NT2/D1 (cell line): ENCODE measurements at regions not wholly inside any gene's neighbourhood (a gene's known extent, or its start where the extent isn't known, plus 50 kb on each side); places are given as distances from the start of the nearest gene placed in this dataset.

Source experiments
- DNase-seq: peaks from one replicate; pipeline ENCODE4 v3.0.0-alpha.2; 2011; ENCODE audit warnings: low read depth, low spot score
- H3K27me3 ChIP-seq: 2 replicates; pipeline ENCODE4 v1.6.0; 2011; ENCODE audit warnings: mild to moderate bottlenecking; ENCODE audit not compliant: insufficient read length, insufficient read depth
- H3K36me3 ChIP-seq: 2 replicates; pipeline ENCODE4 v1.6.1; 2011; ENCODE audit warnings: mild to moderate bottlenecking, low read length, mixed read lengths; ENCODE audit not compliant: insufficient read depth, insufficient read length
- H3K4me1 ChIP-seq: 2 replicates; pipeline ENCODE4 v1.5.1; 2011; ENCODE audit not compliant: insufficient read depth, insufficient read length
- H3K4me3 ChIP-seq: 2 replicates; pipeline ENCODE4 v1.5.1; 2011; ENCODE audit warnings: low read depth; ENCODE audit not compliant: insufficient read length
- H3K9ac ChIP-seq: 2 replicates; pipeline ENCODE4 v1.6.0; 2011; ENCODE audit warnings: low read depth; ENCODE audit not compliant: insufficient read length
- H3K9me3 ChIP-seq: 2 replicates; pipeline ENCODE4 v1.5.1; 2011; ENCODE audit warnings: mild to moderate bottlenecking, low read length; ENCODE audit not compliant: insufficient read depth
- SUZ12 ChIP-seq: IDR thresholded peaks from 2 replicates; pipeline ENCODE4 v1.6.1; 2011; ENCODE audit not compliant: insufficient read length, insufficient read depth; ENCODE audit errors: extremely low read depth
- YY1 ChIP-seq: IDR thresholded peaks from 2 replicates; pipeline ENCODE4 v1.6.1; 2011; ENCODE audit not compliant: insufficient read length, insufficient read depth
- ZNF274 ChIP-seq: IDR thresholded peaks from 2 replicates; pipeline ENCODE4 v1.6.1; 2011; ENCODE audit warnings: mild to moderate bottlenecking, low read depth, low read length

DNA sequence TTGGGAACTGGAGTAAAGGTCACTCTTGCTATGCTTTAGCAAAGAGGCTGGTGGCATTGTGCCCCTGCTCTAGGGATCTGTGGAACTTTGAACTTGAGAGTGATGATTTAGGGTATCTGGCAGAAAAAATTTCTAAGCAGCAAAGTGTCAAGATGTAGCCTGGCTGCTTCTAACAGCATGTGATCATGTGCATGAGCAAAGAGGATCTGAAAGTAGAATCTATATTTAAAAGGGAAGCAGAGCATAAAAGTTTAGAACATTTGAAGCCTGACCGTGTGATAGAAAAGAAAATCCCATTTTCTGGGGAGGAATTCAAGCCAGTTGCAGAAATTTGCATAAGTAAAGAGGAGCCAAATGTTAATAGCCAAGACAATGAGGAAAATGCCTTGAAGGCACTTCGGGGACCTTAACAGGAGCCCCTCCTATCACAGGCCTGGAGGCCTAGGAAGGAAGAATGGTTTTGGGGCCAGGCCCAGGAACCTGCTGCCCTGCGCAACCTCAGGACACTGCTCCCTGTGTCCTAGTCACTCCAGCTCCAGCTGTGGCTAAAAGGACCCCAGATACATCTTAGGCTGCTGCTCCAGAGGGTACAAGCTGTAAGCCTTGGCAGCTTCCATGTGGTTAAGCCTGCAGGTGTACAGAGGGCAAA, 212.2 kb upstream of the LINGO1 start:
- Histone ChIP-seq H3K9me3 (peaks cover 52% of the 10 kb centered on the region), H3K36me3 (no peaks in the 10 kb centered on the region), H3K9ac (no peak overlapping the region), H3K27me3 (no peaks in the 10 kb centered on the region), H3K4me1 (peaks cover 12% of the 10 kb centered on the region), H3K4me3 (no peak overlapping the region)
- no peak for TF ChIP-seq ZNF274
- TF ChIP-seq YY1: no peak
- no peak for TF ChIP-seq SUZ12
- DNase-seq: peak; percentile 52

DNA sequence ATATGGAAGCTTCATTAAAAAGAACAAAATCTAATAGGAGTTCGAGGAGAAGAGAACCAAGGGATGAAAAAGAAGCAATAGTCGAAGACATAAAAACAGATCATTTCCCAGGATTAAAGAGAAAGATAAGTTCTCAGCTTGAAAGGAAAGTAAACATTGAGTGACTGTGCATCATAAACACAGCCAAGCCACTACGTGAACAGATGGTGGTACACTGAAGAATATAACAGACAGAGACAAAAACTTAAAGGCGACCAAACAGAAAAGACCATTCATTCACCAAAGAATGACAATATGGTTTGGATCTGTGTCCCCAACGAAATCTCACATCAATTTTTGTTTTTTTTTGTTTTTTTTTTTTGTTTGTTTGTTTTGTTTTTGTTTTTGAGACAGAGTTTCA, 210.8 kb upstream of the LINGO1 start:
- no peak overlapping the region for H3K9ac ChIP-seq
- H3K4me3 ChIP-seq: no peak overlapping the region
- no peaks in the 10 kb centered on the region for H3K36me3 ChIP-seq
- TF ChIP-seq ZNF274: no peak
- TF ChIP-seq SUZ12: no peak
- no peak for TF ChIP-seq YY1
- no peak for DNase-seq
- H3K27me3 ChIP-seq: no peaks in the 10 kb centered on the region
- H3K4me1 ChIP-seq: peaks cover 14% of the 10 kb centered on the region
- peaks cover 42% of the 10 kb centered on the region for H3K9me3 ChIP-seq

DNA sequence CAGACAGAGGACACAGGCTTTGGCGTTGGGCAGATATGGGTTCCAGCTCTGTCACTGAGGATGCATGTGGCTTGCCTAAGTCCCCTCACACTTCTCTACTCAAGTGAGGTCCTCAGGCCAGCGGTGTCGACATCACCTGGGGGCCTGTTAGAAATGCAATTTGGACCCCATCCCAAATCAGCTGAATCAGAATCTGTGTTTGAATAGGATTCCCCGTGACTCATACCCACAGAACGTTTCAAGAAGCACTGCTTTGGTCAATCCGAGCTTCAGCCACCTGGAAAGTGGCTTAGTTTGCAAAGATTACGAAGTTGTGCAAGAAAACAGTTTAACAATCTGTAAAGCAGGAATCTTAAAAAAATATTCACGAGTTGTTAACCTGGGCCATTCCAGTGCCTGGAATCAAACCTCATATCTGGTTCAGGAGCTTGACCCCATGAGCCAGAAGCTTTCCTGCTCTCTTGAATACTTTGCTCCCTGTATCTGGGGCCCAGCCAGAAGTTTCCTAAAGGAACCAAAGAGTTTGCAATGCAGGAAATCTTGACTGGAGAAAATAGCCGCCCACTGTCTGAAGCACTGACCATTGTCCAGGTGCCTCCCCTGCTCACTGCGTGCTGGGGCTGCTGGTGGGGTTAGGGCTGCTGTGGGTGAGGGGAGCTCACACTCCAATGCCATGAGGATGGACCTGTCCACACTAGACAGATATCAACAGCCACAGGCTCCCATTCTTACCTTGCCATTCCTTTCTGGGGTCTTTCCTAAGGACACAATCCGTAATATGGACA, 208.5 kb upstream of the LINGO1 start:
- Histone ChIP-seq H3K9ac (peak overlapping the region; percentile 34), H3K27me3 (no peaks in the 10 kb centered on the region), H3K9me3 (peaks cover 26% of the 10 kb centered on the region), H3K4me3 (no peak overlapping the region), H3K36me3 (no peaks in the 10 kb centered on the region), H3K4me1 (peaks cover 17% of the 10 kb centered on the region)
- TF ChIP-seq SUZ12 (no peak), ZNF274 (no peak), YY1 (no peak)
- DNase-seq: no peak

DNA sequence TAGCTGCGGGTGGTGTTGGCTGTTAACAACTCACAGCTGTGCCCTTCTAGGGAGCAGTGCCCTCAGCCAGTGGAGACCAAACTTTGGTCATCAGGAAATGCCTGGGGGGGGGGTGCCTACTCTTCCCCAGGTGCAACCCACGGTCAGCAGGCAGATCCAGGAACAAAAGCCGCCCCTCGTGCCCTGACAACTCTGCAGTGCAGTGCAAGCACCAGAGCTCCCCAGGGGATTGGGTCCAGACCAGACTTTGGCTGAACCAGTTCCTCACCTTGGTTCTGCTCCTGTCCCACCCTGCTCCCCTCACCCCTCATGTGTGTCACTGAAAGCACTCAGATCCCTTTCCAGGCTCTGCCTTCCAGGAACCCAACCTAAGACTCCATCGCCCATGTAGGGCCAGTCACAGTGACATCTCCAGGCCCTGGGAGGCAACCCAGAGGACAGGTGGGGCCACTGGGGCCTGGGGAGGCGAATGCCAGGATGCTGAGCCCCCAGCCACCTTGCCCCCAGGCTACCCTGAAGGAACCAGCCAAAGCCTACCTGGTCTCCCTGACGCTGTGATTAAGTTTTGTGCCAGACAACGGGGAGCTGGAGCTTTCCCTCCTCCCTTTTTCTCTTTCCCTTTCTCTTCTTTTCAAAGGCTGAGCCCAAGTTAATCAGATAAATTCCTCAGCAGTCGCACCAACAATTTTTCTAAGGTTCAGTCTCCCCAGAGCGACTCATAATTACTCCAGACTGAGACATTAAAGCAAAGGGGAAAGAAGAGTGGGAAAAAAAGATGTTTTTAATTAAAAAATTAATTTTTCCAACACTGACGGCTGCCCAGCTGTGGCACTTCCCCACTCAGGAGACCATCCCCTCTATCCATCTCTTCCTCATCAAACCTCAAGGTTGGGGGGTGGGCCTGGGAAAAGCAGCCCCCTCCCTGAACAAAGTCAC, 207.5 kb upstream of the LINGO1 start:
- H3K4me1 ChIP-seq: peaks cover 17% of the 10 kb centered on the region
- peaks cover 16% of the 10 kb centered on the region for H3K9me3 ChIP-seq
- H3K9ac ChIP-seq: no peak overlapping the region
- no peaks in the 10 kb centered on the region for H3K27me3 ChIP-seq
- no peaks in the 10 kb centered on the region for H3K36me3 ChIP-seq
- no peak for TF ChIP-seq SUZ12
- TF ChIP-seq ZNF274: no peak
- TF ChIP-seq YY1: no peak
- no peak for DNase-seq
- no peak overlapping the region for H3K4me3 ChIP-seq

DNA sequence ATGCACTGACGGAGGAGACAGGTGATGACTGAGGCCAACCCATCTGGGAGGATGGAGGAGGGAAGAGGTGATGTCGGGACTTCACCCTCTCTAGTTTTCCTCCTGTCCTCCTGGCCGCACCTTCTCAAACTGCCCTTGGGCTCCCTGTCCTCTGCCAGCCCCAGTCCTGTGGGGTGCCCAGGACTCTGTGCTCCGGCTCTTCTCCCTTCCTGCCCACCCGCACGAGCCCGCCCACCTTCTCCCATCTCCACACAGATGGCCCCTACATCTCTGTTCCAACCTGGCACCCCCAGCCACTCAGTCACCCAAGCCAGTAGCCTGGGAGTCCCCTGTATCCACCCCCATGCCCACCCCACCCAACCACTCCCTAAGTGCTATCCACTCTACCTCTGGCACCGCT, 206.7 kb upstream of the LINGO1 start:
- Histone ChIP-seq H3K9ac (no peak overlapping the region), H3K36me3 (no peaks in the 10 kb centered on the region), H3K4me1 (peaks cover 17% of the 10 kb centered on the region), H3K27me3 (no peaks in the 10 kb centered on the region), H3K4me3 (no peak overlapping the region), H3K9me3 (peaks cover 9% of the 10 kb centered on the region)
- no peak for DNase-seq
- no peak for TF ChIP-seq YY1
- TF ChIP-seq SUZ12: no peak
- TF ChIP-seq ZNF274: no peak

DNA sequence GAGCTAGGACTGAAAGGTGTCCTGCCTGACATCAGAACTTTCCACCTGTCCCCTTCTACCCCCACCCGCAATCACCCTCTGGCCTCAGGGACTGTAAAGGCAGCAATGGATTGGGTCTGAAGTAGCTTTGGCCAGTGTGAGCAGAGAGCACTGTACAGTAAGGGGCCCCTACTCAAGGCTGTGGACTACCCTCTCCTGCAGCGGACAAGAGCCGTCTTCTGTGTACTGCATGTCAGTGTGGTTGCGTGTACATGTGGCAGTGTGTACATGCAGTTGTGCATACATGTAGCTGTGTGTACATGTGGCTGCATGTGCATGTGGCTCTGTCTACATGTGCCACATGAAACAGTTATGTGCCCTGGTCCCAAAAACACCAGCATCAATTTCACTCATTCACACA, 205.9 kb upstream of the LINGO1 start:
- Histone ChIP-seq H3K4me1 (peaks cover 17% of the 10 kb centered on the region), H3K9ac (no peak overlapping the region), H3K9me3 (peaks cover under 1% of the 10 kb centered on the region; the same call in 1 of the 2 replicates), H3K4me3 (no peak overlapping the region), H3K36me3 (no peaks in the 10 kb centered on the region), H3K27me3 (no peaks in the 10 kb centered on the region)
- TF ChIP-seq ZNF274: no peak
- no peak for TF ChIP-seq YY1
- no peak for TF ChIP-seq SUZ12
- DNase-seq: no peak

DNA sequence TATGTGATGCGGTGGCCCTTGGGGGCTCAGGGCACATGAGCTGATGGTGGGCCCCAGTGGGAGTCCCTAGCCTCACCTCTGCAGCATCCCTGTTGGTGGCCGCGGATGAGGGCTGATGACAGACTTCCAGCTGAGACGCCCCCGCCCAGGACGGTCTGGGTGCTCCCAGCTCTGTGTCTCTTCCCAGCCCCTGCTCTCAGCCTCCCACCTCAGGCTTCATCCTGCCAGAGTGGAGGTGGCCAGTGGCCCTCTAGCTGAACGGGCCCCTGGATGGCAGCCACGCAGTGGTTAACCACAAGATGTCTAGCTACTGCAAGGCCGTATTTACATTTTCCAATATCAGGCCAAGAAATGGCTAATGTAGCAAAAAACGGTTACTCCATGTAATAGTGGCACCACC, 205.3 kb upstream of the LINGO1 start:
- Histone ChIP-seq H3K9me3 (no peaks in the 10 kb centered on the region), H3K4me1 (peaks cover 17% of the 10 kb centered on the region), H3K36me3 (no peaks in the 10 kb centered on the region), H3K9ac (no peak overlapping the region), H3K4me3 (no peak overlapping the region), H3K27me3 (no peaks in the 10 kb centered on the region)
- TF ChIP-seq YY1 (no peak), SUZ12 (no peak), ZNF274 (no peak)
- DNase-seq: no peak
